ENCODE measurements at regions not wholly inside any gene's neighbourhood (a gene's known extent, or its start where the extent isn't known, plus 50 kb on each side); places are given as distances from the start of the nearest gene placed in this dataset.

GRCh38 chr12:128164533-128164932 lies 102.4 kb upstream of the TMEM132C start:
- TF ChIP-seq ZFX (IDR thresholded peaks at IDR 0.05; ENCODE audit: borderline replicate concordance) (no peak), CTCF (IDR thresholded peaks at IDR 0.05) (no peak)

GRCh38 chr12:128165387-128165786 lies 101.6 kb upstream of the TMEM132C start:
- no peak overlapping the region for H3K27ac ChIP-seq
- TF ChIP-seq CTCF (IDR thresholded peaks at IDR 0.05) (no peak), ZFX (IDR thresholded peaks at IDR 0.05; ENCODE audit: borderline replicate concordance) (no peak)

More at GRCh38 chr12:128164533-128164932, 102.4 kb upstream of the TMEM132C start:
- no peak overlapping the region for H3K27ac ChIP-seq

- H3K27ac ChIP-seq = no peak overlapping the region
- TF ChIP-seq ZFX (IDR thresholded peaks at IDR 0.05; ENCODE audit: borderline replicate concordance) = no peak
- TF ChIP-seq CTCF (IDR thresholded peaks at IDR 0.05) = no peak
These were observed 98.7 kb upstream of the TMEM132C start for GRCh38 chr12:128168273-128168672.

GRCh38 chr12:128170181-128170580 lies 96.8 kb upstream of the TMEM132C start:
- TF ChIP-seq ZFX (IDR thresholded peaks at IDR 0.05; ENCODE audit: borderline replicate concordance) (no peak), CTCF (IDR thresholded peaks at IDR 0.05) (no peak)
- H3K27ac ChIP-seq = no peak overlapping the region

- TF ChIP-seq ZFX (IDR thresholded peaks at IDR 0.05; ENCODE audit: borderline replicate concordance) (no peak), CTCF (IDR thresholded peaks at IDR 0.05) (no peak)
- H3K27ac ChIP-seq = no peak overlapping the region
These were observed 88.4 kb upstream of the TMEM132C start for GRCh38 chr12:128178565-128178964.

GRCh38 chr12:128178966-128179365 lies 88.0 kb upstream of the TMEM132C start:
- TF ChIP-seq ZFX (IDR thresholded peaks at IDR 0.05; ENCODE audit: borderline replicate concordance) (no peak), CTCF (IDR thresholded peaks at IDR 0.05) (no peak)
- H3K27ac ChIP-seq = no peak overlapping the region

GRCh38 chr12:128180166-128180565 lies 86.8 kb upstream of the TMEM132C start:
- no peak for TF ChIP-seq CTCF (IDR thresholded peaks at IDR 0.05)
- no peak for TF ChIP-seq ZFX (IDR thresholded peaks at IDR 0.05; ENCODE audit: borderline replicate concordance)
- no peak overlapping the region for H3K27ac ChIP-seq
